Adrenal gland (tissue), 9 donors: ENCODE measurements at regions not wholly inside any gene's neighbourhood (a gene's known extent, or its start where the extent isn't known, plus 50 kb on each side); places are given as distances from the start of the nearest gene placed in this dataset.

Source experiments
- DNase-seq, 7 donors: peaks; one replicate each; pipeline ENCODE4 v3.0.0-alpha.2; 2019 to 2020
- H3K27ac ChIP-seq, 5 donors: fragments of 200-600 bp; sonication (generic) in 4 of 5; 1 replicate in 3 of 5; 2 replicates in 2 of 5; pipeline versions ENCODE4 v1.5.1 to v1.8.0; 2016 to 2020; ENCODE audit warnings: mild to moderate bottlenecking in 1 of 5
- H3K27me3 ChIP-seq: fragments of 200-600 bp; 2 replicates; pipeline ENCODE4 v1.8.0; 2021
- H3K36me3 ChIP-seq, 2 donors: fragments of 200-600 bp; replicated peaks in 1 of 2; 1 replicate in 1 of 2; 2 replicates in 1 of 2; pipeline versions ENCODE4 v1.5.1 to v1.8.0; 2018 to 2022
- H3K4me1 ChIP-seq, 2 donors: fragments of 200-600 bp; replicated peaks in 1 of 2; 1 replicate in 1 of 2; 2 replicates in 1 of 2; pipeline versions ENCODE4 v1.5.1 to v1.8.0; 2018 to 2021
- H3K4me3 ChIP-seq, 4 donors: fragments of 200-600 bp; sonication (generic) in 3 of 4; one replicate each; pipeline ENCODE4 v1.5.1; 2016 to 2018
- H3K9me3 ChIP-seq, 3 donors: fragments of 200-600 bp; sonication (generic) in 1 of 3; replicated peaks in 1 of 3; 1 replicate in 2 of 3; 2 replicates in 1 of 3; pipeline versions ENCODE4 v1.5.1 to v1.8.0; 2016 to 2021
- CTCF ChIP-seq, 6 experiments: fragments of 450-650 bp in 4 of 6; fragments of 200-600 bp in 2 of 6; sonication (generic) in 1 of 6; IDR thresholded peaks; 1 replicate in 5 of 6; 2 replicates in 1 of 6; pipeline versions ENCODE4 v1.5.1 to v1.8.0; 2016 to 2021; ENCODE audit warnings: antibody characterized with exemption in 6 of 6, mild to moderate bottlenecking in 2 of 6, moderate library complexity in 1 of 6
- POLR2A ChIP-seq, 2 donors: fragments of 450-650 bp; IDR thresholded peaks; one replicate each; pipeline ENCODE4 v1.6.1; 2017; ENCODE audit warnings: antibody characterized with exemption in 2 of 2, mild to moderate bottlenecking in 2 of 2, moderate library complexity in 1 of 2
- WGBS, 4 donors: extraction: QIAGEN DNeasy Blood & Tissue Kit in 2 of 4; methylation state at CpG; one replicate each; pipeline versions ENCODE4 v1.1.5 to v1.1.7; 2013 to 2017; 5-methylcytosine and 5-hydroxymethylcytosine counted together
- intact Hi-C, 2 donors: fragments of 100-400 bp; cut with DNase I; formaldehyde crosslinking; loops; one replicate each; pipeline versions ENCODE4 v1.14.1 to v1.15.0; 2022 to 2023
- donor health status: healthy with polysubstance abuse.
- donor health status: Bipolar disorder and iron deficiency.
- donor health status: DM: yes; HTN: yes; CAD: no.
- donor health status: DM: no; HTN: no; CAD: no.
- donor health status: DM: no; HTN: no; CAD: no.

GRCh38 chr12:45615268-45615667, 114.2 kb upstream of the ARID2 start:
- no peak for DNase-seq
- Histone ChIP-seq H3K9me3 (no peaks in the 10 kb centered on the region), H3K4me1 (no peaks in the 10 kb centered on the region), H3K36me3 (no peaks in the 10 kb centered on the region), H3K27me3 (no peaks in the 10 kb centered on the region), H3K4me3 (no peak overlapping the region), H3K27ac (no peak overlapping the region)
- intact Hi-C loops: no loop called here
- TF ChIP-seq CTCF (IDR thresholded peaks at IDR 0.05) (no peak), POLR2A (IDR thresholded peaks at IDR 0.05) (no peak)
- 27 to 58% (median 44%) methylated on average over 1 of the region's 1 CpG for WGBS, 4 donors

- Histone ChIP-seq H3K4me1 (no peaks in the 10 kb centered on the region), H3K9me3 (no peaks in the 10 kb centered on the region), H3K4me3 (no peak overlapping the region), H3K27ac (no peak overlapping the region), H3K36me3 (no peaks in the 10 kb centered on the region), H3K27me3 (no peaks in the 10 kb centered on the region)
- DNase-seq: no peak
- WGBS, 4 donors: 78 to 91% (median 87%) methylated on average over 3 of the region's 3 CpGs
- intact Hi-C loops: no loop called here
- no peak for TF ChIP-seq CTCF (IDR thresholded peaks at IDR 0.05)
- TF ChIP-seq POLR2A (IDR thresholded peaks at IDR 0.05): no peak
Measured at GRCh38 chr12:45619736-45620135, 109.8 kb upstream of the ARID2 start.

DNA sequence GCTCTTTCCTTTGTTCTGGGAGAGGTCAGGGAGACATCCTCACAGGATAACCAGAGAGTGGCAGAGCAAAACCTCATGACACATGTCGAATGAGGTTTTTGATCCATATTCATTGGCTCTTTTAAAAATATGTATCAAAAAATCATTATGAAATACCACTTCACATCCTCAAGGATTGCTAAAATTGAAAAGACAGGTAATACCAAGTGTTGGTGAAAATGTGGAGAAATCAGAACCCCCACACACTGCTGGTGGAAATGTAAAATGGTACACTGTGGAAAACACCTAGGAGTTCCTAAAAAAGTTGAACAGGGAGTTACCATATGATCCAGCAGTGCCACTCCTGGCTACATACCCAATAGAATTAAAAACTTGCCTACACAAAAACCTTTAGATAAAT, 107.8 kb upstream of the ARID2 start:
- no peaks in the 10 kb centered on the region for H3K9me3 ChIP-seq
- H3K4me3 ChIP-seq: no peak overlapping the region
- no peak overlapping the region for H3K27ac ChIP-seq
- H3K36me3 ChIP-seq: no peaks in the 10 kb centered on the region
- WGBS, 4 donors: 78 to 91% (median 86%) methylated on average over 1 of the region's 1 CpG
- TF ChIP-seq POLR2A (IDR thresholded peaks at IDR 0.05) (no peak), CTCF (IDR thresholded peaks at IDR 0.05) (no peak)
- intact Hi-C loops: no loop called here
- DNase-seq: no peak
- no peaks in the 10 kb centered on the region for H3K27me3 ChIP-seq
- no peaks in the 10 kb centered on the region for H3K4me1 ChIP-seq

DNA sequence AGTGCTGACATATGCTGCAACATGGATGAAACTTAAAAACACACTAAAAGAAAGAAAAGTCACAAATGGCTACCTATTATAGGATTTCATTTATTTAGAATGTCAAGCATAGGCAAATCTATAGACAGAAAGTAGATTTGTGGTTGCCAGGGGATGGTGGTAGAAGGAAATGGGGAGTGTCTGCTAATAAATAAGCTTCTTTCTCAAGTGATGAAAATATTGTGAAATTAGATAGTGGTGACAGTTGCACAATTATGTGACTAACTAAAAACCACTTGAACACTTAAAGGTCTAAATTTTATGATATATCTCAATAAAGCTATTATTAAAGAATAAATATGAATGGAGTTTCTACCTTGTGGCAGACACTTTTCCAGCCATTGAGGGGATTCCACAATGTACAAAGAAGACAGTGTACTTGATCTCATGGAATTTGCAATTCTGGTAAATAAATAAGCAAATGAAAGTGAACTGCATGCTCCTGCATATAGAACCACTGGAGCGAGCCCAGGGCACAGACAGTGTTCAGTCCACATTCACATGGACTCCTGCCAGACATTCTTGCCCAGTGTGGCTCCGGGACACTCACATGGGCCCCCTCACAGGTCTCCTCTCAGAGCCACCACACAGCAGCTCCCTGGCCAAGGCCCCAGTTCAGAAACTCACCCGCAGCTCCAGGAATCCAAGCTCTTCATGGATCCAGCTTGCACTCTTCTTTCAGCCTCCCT, 107.1 kb upstream of the ARID2 start:
- intact Hi-C loops: no loop called here
- DNase-seq: no peak
- Histone ChIP-seq H3K27ac (no peak overlapping the region), H3K4me1 (no peaks in the 10 kb centered on the region), H3K36me3 (no peaks in the 10 kb centered on the region), H3K4me3 (no peak overlapping the region), H3K9me3 (no peaks in the 10 kb centered on the region), H3K27me3 (no peaks in the 10 kb centered on the region)
- WGBS, 4 donors: 76 to 88% (median 83%) methylated on average over 3 of the region's 3 CpGs
- TF ChIP-seq POLR2A (IDR thresholded peaks at IDR 0.05) (no peak), CTCF (IDR thresholded peaks at IDR 0.05) (no peak)
